Endothelial cell (in vitro differentiated cells): ENCODE measurements at regions not wholly inside any gene's neighbourhood (a gene's known extent, or its start where the extent isn't known, plus 50 kb on each side); places are given as distances from the start of the nearest gene placed in this dataset.

Experiments
- DNase-seq: peaks from one replicate; pipeline ENCODE4 v3.0.0; 2021; ENCODE audit warnings: low spot score
- H3K27ac Mint-ChIP-seq: one replicate; pipeline ENCODE4 v1.8.0; 2021; ENCODE audit warnings: mixed read lengths, inconsistent platforms; ENCODE audit not compliant: unreplicated experiment
- H3K27me3 Mint-ChIP-seq: one replicate; pipeline ENCODE4 v1.8.0; 2021; ENCODE audit warnings: mild to moderate bottlenecking, moderate library complexity, mixed read lengths, inconsistent platforms; ENCODE audit not compliant: unreplicated experiment
- H3K36me3 Mint-ChIP-seq: one replicate; pipeline ENCODE4 v1.8.0; 2021; ENCODE audit warnings: mild to moderate bottlenecking, low read depth, mixed read lengths, inconsistent platforms; ENCODE audit not compliant: unreplicated experiment
- H3K4me1 Mint-ChIP-seq: one replicate; pipeline ENCODE4 v1.8.0; 2021; ENCODE audit warnings: mild to moderate bottlenecking, mixed read lengths, inconsistent platforms; ENCODE audit not compliant: unreplicated experiment
- H3K4me3 Mint-ChIP-seq: one replicate; pipeline ENCODE4 v1.8.0; 2021; ENCODE audit warnings: mild to moderate bottlenecking, mixed read lengths, inconsistent platforms; ENCODE audit not compliant: unreplicated experiment
- H3K9me3 Mint-ChIP-seq: one replicate; pipeline ENCODE4 v1.8.0; 2021; ENCODE audit warnings: mixed read lengths, inconsistent platforms; ENCODE audit not compliant: unreplicated experiment
- TF ChIP-seq, protein P1 (sequence below): fragments of 200-600 bp; sonication (generic); IDR thresholded peaks from one replicate; pipeline ENCODE4 v1.5.0; 2021; ENCODE audit warnings: antibody characterized with exemption; ENCODE audit not compliant: unreplicated experiment

DNA sequence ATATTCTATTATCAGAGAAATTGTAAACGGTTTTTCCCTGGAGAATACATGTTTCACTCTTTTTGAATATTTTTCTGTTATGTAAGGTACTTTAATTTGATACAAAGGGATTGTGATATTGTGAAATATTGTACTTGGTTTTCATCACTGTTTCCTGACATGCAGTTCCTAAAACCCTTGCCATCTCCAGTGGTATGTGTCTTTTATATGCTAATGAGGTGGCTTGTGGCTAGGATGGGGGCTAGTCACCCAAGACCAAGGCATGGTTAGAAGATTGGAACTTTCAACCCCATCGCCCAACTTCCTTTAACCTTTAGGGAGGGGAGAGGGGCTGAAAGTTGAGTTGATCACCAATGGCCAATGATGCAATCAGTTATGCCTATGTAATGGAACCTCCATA, 160.6 kb downstream of the TAF11L14 start:
- no peak for DNase-seq
- H3K9me3 Mint-ChIP-seq = no peaks in the 10 kb centered on the region
- H3K27me3 Mint-ChIP-seq = no peaks in the 10 kb centered on the region
- no peak overlapping the region for H3K27ac Mint-ChIP-seq
- H3K36me3 Mint-ChIP-seq = no peaks in the 10 kb centered on the region
- TF ChIP-seq, protein P1, sequence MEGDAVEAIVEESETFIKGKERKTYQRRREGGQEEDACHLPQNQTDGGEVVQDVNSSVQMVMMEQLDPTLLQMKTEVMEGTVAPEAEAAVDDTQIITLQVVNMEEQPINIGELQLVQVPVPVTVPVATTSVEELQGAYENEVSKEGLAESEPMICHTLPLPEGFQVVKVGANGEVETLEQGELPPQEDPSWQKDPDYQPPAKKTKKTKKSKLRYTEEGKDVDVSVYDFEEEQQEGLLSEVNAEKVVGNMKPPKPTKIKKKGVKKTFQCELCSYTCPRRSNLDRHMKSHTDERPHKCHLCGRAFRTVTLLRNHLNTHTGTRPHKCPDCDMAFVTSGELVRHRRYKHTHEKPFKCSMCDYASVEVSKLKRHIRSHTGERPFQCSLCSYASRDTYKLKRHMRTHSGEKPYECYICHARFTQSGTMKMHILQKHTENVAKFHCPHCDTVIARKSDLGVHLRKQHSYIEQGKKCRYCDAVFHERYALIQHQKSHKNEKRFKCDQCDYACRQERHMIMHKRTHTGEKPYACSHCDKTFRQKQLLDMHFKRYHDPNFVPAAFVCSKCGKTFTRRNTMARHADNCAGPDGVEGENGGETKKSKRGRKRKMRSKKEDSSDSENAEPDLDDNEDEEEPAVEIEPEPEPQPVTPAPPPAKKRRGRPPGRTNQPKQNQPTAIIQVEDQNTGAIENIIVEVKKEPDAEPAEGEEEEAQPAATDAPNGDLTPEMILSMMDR = no peak
- H3K4me3 Mint-ChIP-seq = no peak overlapping the region
- peaks cover 2% of the 10 kb centered on the region for H3K4me1 Mint-ChIP-seq

GRCh38 chr5:17796142-17796541, 161.9 kb downstream of the TAF11L14 start:
- Mint-ChIP-seq H3K27ac (no peak overlapping the region), H3K27me3 (no peaks in the 10 kb centered on the region), H3K4me3 (no peak overlapping the region), H3K9me3 (no peaks in the 10 kb centered on the region), H3K4me1 (peaks cover 2% of the 10 kb centered on the region), H3K36me3 (no peaks in the 10 kb centered on the region)
- TF ChIP-seq, protein P1 = no peak
- no peak for DNase-seq

- DNase-seq = no peak
- Mint-ChIP-seq H3K4me3 (no peak overlapping the region), H3K27ac (no peak overlapping the region), H3K27me3 (no peaks in the 10 kb centered on the region), H3K36me3 (no peaks in the 10 kb centered on the region), H3K9me3 (no peaks in the 10 kb centered on the region), H3K4me1 (peaks cover 2% of the 10 kb centered on the region)
- TF ChIP-seq, protein P1 = no peak
Measured at GRCh38 chr5:17796757-17797396, 162.6 kb downstream of the TAF11L14 start.

DNA sequence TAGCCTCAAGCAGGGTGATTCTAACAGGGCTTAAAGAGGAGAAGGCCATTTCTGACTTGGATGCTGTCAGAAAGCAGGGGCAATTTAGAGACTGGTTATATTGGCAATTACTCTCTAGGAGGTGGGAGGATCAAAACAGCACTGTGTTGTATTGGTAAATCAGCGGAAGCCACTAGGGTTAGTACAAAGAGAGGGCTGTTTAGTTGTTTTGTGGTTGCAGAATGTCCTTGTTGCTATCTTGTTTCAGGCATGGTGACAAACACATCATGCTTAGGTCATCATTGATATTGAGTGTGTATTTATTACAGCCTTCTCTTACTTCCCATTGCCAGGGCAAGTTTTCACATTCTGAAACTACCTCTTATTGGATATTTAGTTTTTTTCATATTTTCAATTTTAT, 165.3 kb downstream of the TAF11L14 start:
- no peak overlapping the region for H3K4me3 Mint-ChIP-seq
- no peaks in the 10 kb centered on the region for H3K36me3 Mint-ChIP-seq
- no peak for DNase-seq

GRCh38 chr5:17801595-17801994, 167.3 kb downstream of the TAF11L14 start:
- Mint-ChIP-seq H3K36me3 (no peaks in the 10 kb centered on the region), H3K4me1 (peaks cover 2% of the 10 kb centered on the region), H3K4me3 (no peak overlapping the region), H3K9me3 (no peaks in the 10 kb centered on the region), H3K27me3 (no peaks in the 10 kb centered on the region), H3K27ac (no peak overlapping the region)
- no peak for DNase-seq
- TF ChIP-seq, protein P1 = no peak

More for the DNA sequence above, 165.3 kb downstream of the TAF11L14 start:
- TF ChIP-seq, protein P1 = no peak
- Mint-ChIP-seq H3K27ac (no peak overlapping the region), H3K27me3 (no peaks in the 10 kb centered on the region), H3K4me1 (peaks cover 2% of the 10 kb centered on the region), H3K9me3 (no peaks in the 10 kb centered on the region)
